H1 (cell line): ENCODE measurements at regions not wholly inside any gene's neighbourhood (a gene's known extent, or its start where the extent isn't known, plus 50 kb on each side); places are given as distances from the start of the nearest gene placed in this dataset.

Experiments
- CTCF ChIA-PET: fragments of 300-600 bp; sonication (Branson Sonifier 250); formaldehyde crosslinking; loops from one replicate; lab custom pipeline; 2021; ENCODE audit not compliant: partially characterized antibody; lab: Charles Lee
- POLR2A ChIA-PET: fragments of 300-600 bp; sonication (Branson Sonifier 250); formaldehyde crosslinking; loops from one replicate; lab custom pipeline; 2021; ENCODE audit warnings: inconsistent platforms; ENCODE audit not compliant: partially characterized antibody; lab: Charles Lee
- DNase-seq, 2 experiments: peaks; one replicate each; pipeline versions ENCODE4 v3.0.0 to v3.0.0-alpha.2; 2010 to 2022; ENCODE audit warnings: low spot score in 2 of 2, low read depth in 1 of 2, mixed read lengths in 1 of 2
- FAIRE-seq: peaks from 2 replicates; lab custom pipeline; 2011; peaks lifted over from hg19 to GRCh38; lab: Jason Lieb, UNC
- H2AFZ ChIP-seq: 2 replicates; pipeline ENCODE4 v1.8.1; 2012; ENCODE audit warnings: low read length, inconsistent platforms
- H2AK5ac ChIP-seq: 2 replicates; pipeline ENCODE4 v1.6.1; 2013; ENCODE audit warnings: low read depth, low read length
- H2BK120ac ChIP-seq: replicated peaks from 2 replicates; pipeline ENCODE3; 2013; ENCODE audit warnings: low read depth, low read length, inconsistent platforms
- H2BK12ac ChIP-seq: 2 replicates; pipeline ENCODE4 v1.6.1; 2013; ENCODE audit warnings: low read depth, low read length
- H2BK15ac ChIP-seq: 2 replicates; pipeline ENCODE4 v1.6.1; 2013; ENCODE audit warnings: low read length
- H2BK20ac ChIP-seq: 2 replicates; pipeline ENCODE4 v1.6.1; 2013; ENCODE audit warnings: low read length
- H2BK5ac ChIP-seq: 2 replicates; pipeline ENCODE4 v1.6.1; 2013; ENCODE audit warnings: low read depth, low read length
- H3K14ac ChIP-seq: 2 replicates; pipeline ENCODE4 v1.6.1; 2013; ENCODE audit warnings: inconsistent platforms; ENCODE audit not compliant: insufficient read length
- H3K18ac ChIP-seq: 2 replicates; pipeline ENCODE4 v1.6.1; 2013; ENCODE audit warnings: low read length; ENCODE audit errors: extremely low read depth
- H3K23ac ChIP-seq: 2 replicates; pipeline ENCODE4 v1.6.1; 2013; ENCODE audit warnings: inconsistent platforms; ENCODE audit not compliant: insufficient read length
- H3K23me2 ChIP-seq: 2 replicates; pipeline ENCODE4 v1.6.1; 2013; ENCODE audit warnings: low read depth, low read length
- H3K27ac ChIP-seq: 2 replicates; pipeline ENCODE4 v1.6.1; 2011; ENCODE audit warnings: low read depth, low read length, inconsistent platforms
- H3K27me3 ChIP-seq, 4 experiments: replicated peaks in 1 of 4; 1 replicate in 1 of 4; 2 replicates in 3 of 4; pipeline versions ENCODE4 v1.6.1 to v1.8.1; 2011 to 2013; ENCODE audit warnings: low read length in 3 of 4, mild to moderate bottlenecking in 3 of 4, inconsistent platforms in 2 of 4, mixed read lengths in 2 of 4, moderate library complexity in 1 of 4; ENCODE audit not compliant: control insufficient read depth in 3 of 4, insufficient read depth in 3 of 4; ENCODE audit errors: extremely low read depth in 1 of 4
- H3K36me3 ChIP-seq, 4 experiments: 2 replicates each; pipeline versions ENCODE4 v1.6.1 to v1.8.1; 2011 to 2013; ENCODE audit warnings: mild to moderate bottlenecking in 4 of 4, low read length in 3 of 4, moderate library complexity in 2 of 4, control low read depth in 1 of 4, inconsistent platforms in 1 of 4; ENCODE audit not compliant: insufficient read depth in 4 of 4, control insufficient read depth in 2 of 4
- H3K4ac ChIP-seq: replicated peaks from 2 replicates; pipeline ENCODE3; 2013; ENCODE audit warnings: low read length, low read depth, mixed read lengths, inconsistent platforms; ENCODE audit not compliant: insufficient read length
- H3K4me1 ChIP-seq, 4 experiments: replicated peaks in 1 of 4; 1 replicate in 1 of 4; 2 replicates in 3 of 4; pipeline versions ENCODE4 v1.6.1 to v1.8.1; 2011 to 2013; ENCODE audit warnings: low read length in 3 of 4, inconsistent platforms in 2 of 4, mixed read lengths in 1 of 4; ENCODE audit not compliant: insufficient read depth in 4 of 4, control insufficient read depth in 3 of 4
- H3K4me2 ChIP-seq, 2 experiments: 2 replicates each; pipeline versions ENCODE4 v1.6.1 to v1.8.1; 2011 to 2013; ENCODE audit warnings: low read depth in 2 of 2, low read length in 2 of 2, control low read depth in 1 of 2, inconsistent platforms in 1 of 2, mild to moderate bottlenecking in 1 of 2; ENCODE audit not compliant: insufficient read depth in 1 of 2
- H3K4me3 ChIP-seq, 4 experiments: fragments of 200-600, 300-600 bp in 1 of 4; sonication (generic), shearing (Covaris generic), sonication (Bioruptor Twin) in 1 of 4; 2 replicates each; pipeline versions ENCODE4 v1.5.1 to v1.8.1; 2011 to 2016; ENCODE audit warnings: low read length in 4 of 4, low read depth in 3 of 4, control low read depth in 2 of 4, inconsistent platforms in 2 of 4, mild to moderate bottlenecking in 2 of 4, mixed read lengths in 1 of 4, moderate library complexity in 1 of 4; ENCODE audit not compliant: insufficient read depth in 2 of 4; ENCODE audit errors: extremely low read depth in 1 of 4
- H3K56ac ChIP-seq: replicated peaks from 2 replicates; pipeline ENCODE3; 2013; ENCODE audit warnings: low read depth, mild to moderate bottlenecking, mixed read lengths, low read length, inconsistent platforms; ENCODE audit not compliant: insufficient read length
- H3K79me1 ChIP-seq: 2 replicates; pipeline ENCODE4 v1.6.1; 2013; ENCODE audit warnings: low read depth, low read length, control low read depth
- H3K79me2 ChIP-seq, 2 experiments: 2 replicates each; pipeline versions ENCODE4 v1.6.1 to v1.8.1; 2012 to 2013; ENCODE audit warnings: low read length in 2 of 2, mild to moderate bottlenecking in 2 of 2, inconsistent platforms in 1 of 2; ENCODE audit not compliant: insufficient read depth in 2 of 2, control insufficient read depth in 1 of 2
- H3K9ac ChIP-seq, 4 experiments: replicated peaks in 1 of 4; 1 replicate in 1 of 4; 2 replicates in 3 of 4; pipeline versions ENCODE4 v1.6.1 to v1.8.1; 2011 to 2013; ENCODE audit warnings: low read depth in 3 of 4, low read length in 3 of 4, control low read depth in 2 of 4, mild to moderate bottlenecking in 2 of 4, moderate library complexity in 2 of 4, inconsistent platforms in 1 of 4; ENCODE audit errors: extremely low read depth in 1 of 4
- H3K9me3 ChIP-seq, 2 experiments: 2 replicates each; pipeline versions ENCODE4 v1.6.1 to v1.8.1; 2012 to 2013; ENCODE audit warnings: mild to moderate bottlenecking in 2 of 2, moderate library complexity in 2 of 2, control low read depth in 1 of 2, inconsistent platforms in 1 of 2, low read depth in 1 of 2, low read length in 1 of 2, mixed read lengths in 1 of 2; ENCODE audit not compliant: insufficient read depth in 2 of 2
- H4K20me1 ChIP-seq, 2 experiments: replicated peaks in 1 of 2; 2 replicates each; pipeline versions ENCODE3 to v1.8.1; 2011 to 2013; ENCODE audit warnings: inconsistent platforms in 2 of 2, low read length in 2 of 2, mild to moderate bottlenecking in 1 of 2; ENCODE audit not compliant: insufficient read depth in 2 of 2, control insufficient read depth in 1 of 2
- H4K5ac ChIP-seq: 2 replicates; pipeline ENCODE4 v1.6.1; 2013; ENCODE audit warnings: low read length, low read depth, mixed read lengths, inconsistent platforms; ENCODE audit not compliant: insufficient read length
- H4K8ac ChIP-seq: 2 replicates; pipeline ENCODE4 v1.8.0; 2013; ENCODE audit warnings: mild to moderate bottlenecking, moderate library complexity, low read length, inconsistent platforms; ENCODE audit not compliant: insufficient read depth; ENCODE audit errors: extremely low read depth
- H4K91ac ChIP-seq: replicated peaks from 2 replicates; pipeline ENCODE3; 2013; ENCODE audit warnings: low read length, mixed read lengths, inconsistent platforms; ENCODE audit not compliant: insufficient read length
- CBX8 ChIP-seq: fragments of 300-800, 300-1000 bp; sonication (generic); IDR thresholded peaks from 2 replicates; pipeline ENCODE4 v1.7.1; 2016; ENCODE audit warnings: low read depth, low read length, borderline replicate concordance
- EGR1 ChIP-seq: IDR thresholded peaks from 2 replicates; pipeline ENCODE4 v1.6.1; 2011; ENCODE audit warnings: low read depth, low read length, borderline replicate concordance
- RBBP5 ChIP-seq: IDR thresholded peaks from 2 replicates; pipeline ENCODE4 v1.7.1; 2012; ENCODE audit warnings: low read depth, mild to moderate bottlenecking, inconsistent platforms, low read length, moderate library complexity, borderline replicate concordance
- TF ChIP-seq, protein P1 (sequence below): IDR thresholded peaks from 2 replicates; pipeline ENCODE4 v1.6.1; 2011; ENCODE audit warnings: low read depth, mild to moderate bottlenecking, low read length; ENCODE audit not compliant: insufficient read depth

- no peak overlapping the region for H2BK20ac ChIP-seq
- H4K8ac ChIP-seq: no peak overlapping the region
- H3K9ac ChIP-seq: no peak overlapping the region
- no peaks in the 10 kb centered on the region for H4K20me1 ChIP-seq
- H2BK15ac ChIP-seq: no peak overlapping the region
- H3K23ac ChIP-seq: no peak overlapping the region
- no peak overlapping the region for H3K4me3 ChIP-seq
- no peak overlapping the region for H4K5ac ChIP-seq
- DNase-seq (no peak), FAIRE-seq (no peak)
- H3K18ac ChIP-seq: no peak overlapping the region
- H3K56ac ChIP-seq: no peak overlapping the region
- H3K23me2 ChIP-seq: no peaks in the 10 kb centered on the region
- no peak overlapping the region for H3K27ac ChIP-seq
- H2BK12ac ChIP-seq: no peak overlapping the region
- H2BK120ac ChIP-seq: no peak overlapping the region
- ChIA-PET POLR2A (no interaction called here), CTCF (interaction anchor here (1.1 kb wide), 1 partner anchor 17 kb away, joined by 3 read pairs; no protein-coding TSS in a partner anchor)
- H3K4me1 ChIP-seq: peaks cover 0 to 15% (median 6%) of the 10 kb centered on the region in 4 experiments; a peak in 2 of 7 replicates
- no peaks in the 10 kb centered on the region for H3K27me3 ChIP-seq
- TF ChIP-seq RBBP5 (no peak), EGR1 (no peak), CBX8 (no peak)
- TF ChIP-seq, protein P1, sequence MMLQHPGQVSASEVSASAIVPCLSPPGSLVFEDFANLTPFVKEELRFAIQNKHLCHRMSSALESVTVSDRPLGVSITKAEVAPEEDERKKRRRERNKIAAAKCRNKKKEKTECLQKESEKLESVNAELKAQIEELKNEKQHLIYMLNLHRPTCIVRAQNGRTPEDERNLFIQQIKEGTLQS: no peak
- TF ChIP-seq, all 59 proteins: peak for 0
- Histone ChIP-seq H3K4me2 (no peak overlapping the region), H4K91ac (no peak overlapping the region), H3K4ac (no peak overlapping the region), H3K14ac (no peak overlapping the region), H2BK5ac (no peak overlapping the region), H3K36me3 (no peaks in the 10 kb centered on the region), H2AK5ac (no peak overlapping the region), H3K9me3 (no peaks in the 10 kb centered on the region), H3K79me2 (no peaks in the 10 kb centered on the region), H2AFZ (no peak overlapping the region), H3K79me1 (no peaks in the 10 kb centered on the region)
These were observed 272.2 kb upstream of the EMCN start for GRCh38 chr4:100789991-100790390.
